ENCODE measurements at regions not wholly inside any gene's neighbourhood (a gene's known extent, or its start where the extent isn't known, plus 50 kb on each side); places are given as distances from the start of the nearest gene placed in this dataset.

- TF ChIP-seq SUZ12 (IDR thresholded peaks at IDR 0.05), result no peak
- TF ChIP-seq FOXA1 (IDR thresholded peaks at IDR 0.05), result no peak
- TF ChIP-seq TARDBP (IDR thresholded peaks at IDR 0.05), result no peak
- no peak for TF ChIP-seq SP1 (IDR thresholded peaks at IDR 0.05)
Observed at GRCh38 chr7:119982884-119983283, 290.1 kb upstream of the KCND2 start.
